Ureter (tissue), 1 donor: ENCODE measurements at regions not wholly inside any gene's neighbourhood (a gene's known extent, or its start where the extent isn't known, plus 50 kb on each side); places are given as distances from the start of the nearest gene placed in this dataset.
"Not testable (repeated sequence)": the region's sequence is repeated elsewhere in the genome, so short reads cannot be mapped to it uniquely, and the experiment has no call there.

Experiments used
- DNase-seq: peaks from one replicate; pipeline ENCODE4 v3.0.0-alpha.2; 2020; ENCODE audit warnings: low spot score
- donor health status: DM: yes; HTN: yes; CAD: no.

- no peak for DNase-seq
These were observed 78.9 kb upstream of the ZSWIM2 start for GRCh38 chr2:186927867-186928191.

- no peak for DNase-seq
These were observed 78.4 kb upstream of the ZSWIM2 start for GRCh38 chr2:186927185-186927866.

DNA sequence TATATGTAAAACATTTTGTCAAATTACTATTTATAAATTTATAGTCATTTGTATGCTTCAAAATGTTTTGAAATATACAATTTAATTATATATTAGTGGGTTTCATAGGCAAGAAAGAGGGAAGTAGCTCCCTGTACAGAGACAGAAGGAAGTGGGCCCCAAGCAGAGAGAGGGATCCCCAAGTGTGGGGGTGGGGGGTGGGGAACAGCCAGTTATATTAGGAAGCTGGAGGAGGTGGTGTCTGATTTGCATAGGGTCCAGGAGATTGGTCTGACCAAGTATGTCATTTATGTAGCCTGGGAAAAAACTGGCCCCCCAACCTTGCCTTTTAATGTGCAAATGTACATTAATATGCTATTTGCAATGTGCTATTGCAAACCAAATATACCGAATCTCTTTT, 76.5 kb upstream of the ZSWIM2 start:
- DNase-seq, result no peak

DNA sequence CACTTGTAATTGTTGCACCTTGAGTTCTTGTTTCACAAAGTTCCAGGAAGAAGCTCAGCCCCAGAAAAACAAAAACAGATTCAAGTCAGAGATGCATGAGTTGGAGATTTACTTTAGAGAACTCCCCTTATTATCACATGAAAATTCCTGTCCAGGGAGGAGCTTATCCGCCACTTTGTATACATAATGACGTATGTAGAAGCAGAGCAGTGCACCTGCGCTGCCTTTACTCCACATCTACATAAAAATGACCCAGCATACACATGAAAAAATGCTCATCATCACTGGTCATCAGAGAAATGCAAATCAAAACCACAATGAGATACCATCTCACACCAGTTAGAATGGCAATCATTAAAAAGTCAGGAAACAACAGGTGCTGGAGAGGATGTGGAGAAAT, 73.3 kb upstream of the ZSWIM2 start:
- not testable (repeated sequence) for DNase-seq

- DNase-seq, result no peak
These were observed 70.3 kb upstream of the ZSWIM2 start for GRCh38 chr2:186919296-186919695.

- no peak for DNase-seq
These were observed 69.5 kb upstream of the ZSWIM2 start for GRCh38 chr2:186918495-186918894.

DNA sequence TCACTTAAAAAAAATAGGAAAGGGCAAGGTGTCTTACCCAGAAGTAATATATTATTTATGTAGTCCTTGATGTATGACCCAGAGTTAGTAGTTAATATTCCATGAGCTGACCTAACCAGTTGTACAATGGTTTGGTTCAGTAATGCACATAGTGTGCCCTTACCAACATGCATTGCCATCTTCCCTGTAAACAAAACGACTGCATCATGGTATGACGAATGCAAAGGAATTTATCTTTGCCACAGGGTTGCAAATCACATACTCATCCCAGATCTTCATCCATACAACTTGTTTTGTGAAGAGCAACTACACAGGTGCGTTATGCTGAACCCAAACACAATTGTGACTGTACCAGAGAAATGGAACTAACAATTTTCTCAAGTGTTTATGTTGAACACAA, 68.9 kb upstream of the ZSWIM2 start:
- DNase-seq, result no peak

DNA sequence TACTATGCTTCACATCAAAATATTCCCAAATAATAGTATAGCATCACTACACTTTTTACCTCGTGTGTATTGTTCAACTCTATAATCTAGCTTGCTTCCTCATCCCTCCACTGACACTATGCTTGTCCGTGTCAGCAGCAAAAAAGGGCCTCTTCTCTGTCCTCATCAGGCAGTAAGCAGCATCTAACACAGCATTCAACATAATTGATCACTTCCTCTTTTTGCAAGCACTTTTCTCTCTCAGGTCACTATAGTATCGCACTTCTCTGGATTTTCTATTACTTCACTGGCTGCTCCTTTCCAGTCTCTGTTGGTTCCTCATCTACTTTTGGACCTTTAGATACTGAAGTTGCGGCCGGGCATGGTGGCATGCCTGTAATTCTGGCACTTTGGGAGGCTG, 64.9 kb upstream of the ZSWIM2 start:
- no peak for DNase-seq

- DNase-seq, result no peak
These were observed 64.0 kb upstream of the ZSWIM2 start for GRCh38 chr2:186912979-186913378.

- DNase-seq, result no peak
These were observed 62.6 kb upstream of the ZSWIM2 start for GRCh38 chr2:186911551-186912085.

DNA sequence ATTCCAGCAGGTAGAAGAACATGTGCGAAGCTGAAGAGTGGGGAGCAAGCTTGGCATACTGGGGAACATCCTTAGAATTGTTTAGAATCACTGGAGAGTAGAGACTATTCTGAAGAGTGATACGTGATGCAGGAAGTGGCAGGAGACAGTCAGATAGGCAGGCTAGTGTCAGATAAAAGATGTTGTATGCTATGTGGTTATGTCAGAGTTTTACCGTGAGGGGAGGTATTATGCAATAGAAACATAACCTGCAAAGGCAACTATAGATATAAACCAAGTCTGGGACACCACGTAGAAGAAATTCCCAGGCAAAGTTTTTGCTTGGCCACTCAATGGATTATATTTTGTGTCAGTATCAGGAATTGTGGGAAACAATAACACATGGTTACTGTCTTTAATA, 62.0 kb upstream of the ZSWIM2 start:
- no peak for DNase-seq

GRCh38 chr2:186909095-186909494, 60.1 kb upstream of the ZSWIM2 start:
- no peak for DNase-seq

GRCh38 chr2:186907897-186908296, 58.9 kb upstream of the ZSWIM2 start:
- no peak for DNase-seq

GRCh38 chr2:186903216-186903615, 54.2 kb upstream of the ZSWIM2 start:
- DNase-seq, result no peak
